ENCODE measurements at regions not wholly inside any gene's neighbourhood (a gene's known extent, or its start where the extent isn't known, plus 50 kb on each side); places are given as distances from the start of the nearest gene placed in this dataset.
"Not testable (repeated sequence)": the region's sequence is repeated elsewhere in the genome, so short reads cannot be mapped to it uniquely, and the experiment has no call there.

- ChIA-PET CTCF (interaction anchor here (0.7 kb wide), 1 partner anchor 881 kb away, joined by 3 read pairs; no protein-coding TSS in a partner anchor), POLR2A (no interaction called here)
- no peak for DNase-seq (ENCODE audit: low read depth, low spot score)
- no peak overlapping the region for H3K27ac ChIP-seq (ENCODE audit: low read depth, low read length)
- no peak for TF ChIP-seq CTCF (IDR thresholded peaks at IDR 0.05; ENCODE audit: low read depth, low read length)
- peaks cover 3% of the 10 kb centered on the region for H3K27me3 ChIP-seq (ENCODE audit: control insufficient read depth, insufficient read depth, low read length)
- no peaks in the 10 kb centered on the region; the same call in 1 of the 2 replicates for H3K9me3 ChIP-seq (ENCODE audit: control insufficient read depth, insufficient read depth, low read length)
- H3K4me3 ChIP-seq (ENCODE audit: low read depth, low read length): no peak overlapping the region
These were observed 270.9 kb downstream of the TTC32 start for GRCh38 chr2:19630921-19631320.

- TF ChIP-seq CTCF (IDR thresholded peaks at IDR 0.05; ENCODE audit: low read depth, low read length): no peak
- H3K4me3 ChIP-seq (ENCODE audit: low read depth, low read length): no peak overlapping the region
- POLR2A ChIA-PET: interaction anchor here (0.6 kb wide), 1 partner anchor 221 kb away, joined by 9 read pairs; no protein-coding TSS in a partner anchor
- H3K9me3 ChIP-seq (ENCODE audit: control insufficient read depth, insufficient read depth, low read length): no peaks in the 10 kb centered on the region; the same call in 1 of the 2 replicates
- no peak overlapping the region for H3K27ac ChIP-seq (ENCODE audit: low read depth, low read length)
- H3K27me3 ChIP-seq (ENCODE audit: control insufficient read depth, insufficient read depth, low read length): no peaks in the 10 kb centered on the region
- DNase-seq (ENCODE audit: low read depth, low spot score): no peak
- CTCF ChIA-PET: no interaction called here
These were observed 268.9 kb upstream of the OSR1 start for GRCh38 chr2:19627359-19627758.

GRCh38 chr2:19623488-19623887 lies 265.1 kb upstream of the OSR1 start:
- CTCF ChIA-PET: interaction anchor here (0.5 to 1.3 kb wide), 2 partner anchors 10 to 960 kb away, joined by 4 to 6 read pairs; no protein-coding TSS in a partner anchor
- POLR2A ChIA-PET: no interaction called here

GRCh38 chr2:19617257-19617848 lies 258.9 kb upstream of the OSR1 start:
- POLR2A ChIA-PET: no interaction called here
- CTCF ChIA-PET: interaction anchor here (0.6 kb wide), 1 partner anchor 14 kb away, joined by 6 read pairs; no protein-coding TSS in a partner anchor
- no peak overlapping the region for H3K4me3 ChIP-seq (ENCODE audit: low read depth, low read length)
- H3K9me3 ChIP-seq (ENCODE audit: control insufficient read depth, insufficient read depth, low read length): peaks cover 11% of the 10 kb centered on the region; the same call in 1 of the 2 replicates
- no peak for DNase-seq (ENCODE audit: low read depth, low spot score)
- no peak overlapping the region for H3K27ac ChIP-seq (ENCODE audit: low read depth, low read length)
- H3K27me3 ChIP-seq (ENCODE audit: control insufficient read depth, insufficient read depth, low read length): no peaks in the 10 kb centered on the region
- TF ChIP-seq CTCF (IDR thresholded peaks at IDR 0.05; ENCODE audit: low read depth, low read length): no peak

More at GRCh38 chr2:19623488-19623887, 265.1 kb upstream of the OSR1 start:
- no peak overlapping the region for H3K4me3 ChIP-seq (ENCODE audit: low read depth, low read length)
- no peaks in the 10 kb centered on the region for H3K27me3 ChIP-seq (ENCODE audit: control insufficient read depth, insufficient read depth, low read length)
- DNase-seq (ENCODE audit: low read depth, low spot score): no peak
- no peak overlapping the region for H3K27ac ChIP-seq (ENCODE audit: low read depth, low read length)
- H3K9me3 ChIP-seq (ENCODE audit: control insufficient read depth, insufficient read depth, low read length): no peaks in the 10 kb centered on the region; the same call in 1 of the 2 replicates
- TF ChIP-seq CTCF (IDR thresholded peaks at IDR 0.05; ENCODE audit: low read depth, low read length): no peak

- H3K27me3 ChIP-seq (ENCODE audit: control insufficient read depth, insufficient read depth, low read length); POLR2A ChIA-PET; H3K4me3 ChIP-seq (ENCODE audit: low read depth, low read length); H3K27ac ChIP-seq (ENCODE audit: low read depth, low read length); CTCF ChIA-PET; DNase-seq (ENCODE audit: low read depth, low spot score): not testable (repeated sequence)
- H3K9me3 ChIP-seq (ENCODE audit: control insufficient read depth, insufficient read depth, low read length): peaks cover 11% of the 10 kb centered on the region; the same call in 1 of the 2 replicates
These were observed 257.0 kb upstream of the OSR1 start for GRCh38 chr2:19615402-19615801.
